SK-N-SH (cell line): ENCODE measurements at regions not wholly inside any gene's neighbourhood (a gene's known extent, or its start where the extent isn't known, plus 50 kb on each side); places are given as distances from the start of the nearest gene placed in this dataset.

ENCODE experiments used
- CTCF ChIA-PET: fragments of 300-600, 350-600 bp; formaldehyde crosslinking; extraction: SDS; loops from one replicate; lab custom pipeline; 2021; lab: Yijun Ruan, JAX
- POLR2A ChIA-PET: fragments of 350-600 bp; sonication (Branson Sonifier 250); formaldehyde crosslinking; extraction: SDS; loops from one replicate; lab custom pipeline; 2020; ENCODE audit warnings: antibody characterized with exemption, inconsistent platforms; lab: Yijun Ruan, JAX
- DNase-seq: peaks from one replicate; pipeline ENCODE4 v3.0.0; 2012
- H2AFZ ChIP-seq: fragments of 200-600 bp; sonication (generic); 2 replicates; pipeline ENCODE4 v1.8.1; 2016; ENCODE audit warnings: antibody characterized with exemption, mild to moderate bottlenecking, low read depth
- H3F3A ChIP-seq: fragments of 200-600 bp; sonication (generic); replicated peaks from 2 replicates; pipeline ENCODE3; 2016; ENCODE audit warnings: antibody characterized with exemption, mild to moderate bottlenecking; ENCODE audit not compliant: insufficient read depth
- H3K27ac ChIP-seq, 2 experiments: fragments of 200-500 bp in 1 of 2; fragments of 200-600 bp in 1 of 2; sonication (Bioruptor generic) in 1 of 2; sonication (generic), shearing (Covaris generic) in 1 of 2; 2 replicates each; pipeline versions ENCODE4 v1.5.1 to v1.6.1; 2014 to 2016; ENCODE audit warnings: low read depth in 2 of 2, inconsistent platforms in 1 of 2, low read length in 1 of 2, mild to moderate bottlenecking in 1 of 2, mixed read lengths in 1 of 2
- H3K27me3 ChIP-seq: fragments of 200-600 bp; sonication (generic), shearing (Covaris generic); 2 replicates; pipeline ENCODE4 v1.6.1; 2016; ENCODE audit warnings: mixed run types; ENCODE audit not compliant: insufficient read depth
- H3K36me3 ChIP-seq, 2 experiments: fragments of 200-500 bp in 1 of 2; fragments of 200-600 bp in 1 of 2; sonication (Bioruptor generic) in 1 of 2; sonication (generic) in 1 of 2; replicated peaks in 1 of 2; 2 replicates each; pipeline versions ENCODE3 to v1.5.1; 2014 to 2016; ENCODE audit warnings: low read length in 1 of 2, mild to moderate bottlenecking in 1 of 2; ENCODE audit not compliant: insufficient read depth in 2 of 2, control insufficient read depth in 1 of 2
- H3K4me1 ChIP-seq, 2 experiments: fragments of 200-500 bp in 1 of 2; fragments of 200-600 bp in 1 of 2; sonication (Bioruptor generic) in 1 of 2; sonication (generic), shearing (Covaris generic) in 1 of 2; 2 replicates each; pipeline versions ENCODE4 v1.5.1 to v1.6.1; 2014 to 2016; ENCODE audit warnings: low read depth in 1 of 2, low read length in 1 of 2, mixed run types in 1 of 2; ENCODE audit not compliant: insufficient read depth in 2 of 2, control insufficient read depth in 1 of 2
- H3K4me2 ChIP-seq: fragments of 200-600 bp; sonication (generic), shearing (Covaris generic); 2 replicates; pipeline ENCODE4 v1.6.1; 2017; ENCODE audit warnings: mixed run types
- H3K4me3 ChIP-seq, 2 experiments: fragments of 200-500 bp in 1 of 2; fragments of 200-600 bp in 1 of 2; sonication (Bioruptor generic) in 1 of 2; sonication (generic), shearing (Covaris generic) in 1 of 2; 2 replicates each; pipeline versions ENCODE4 v1.5.1 to v1.8.1; 2014 to 2016; ENCODE audit warnings: low read depth in 2 of 2, inconsistent platforms in 1 of 2, low read length in 1 of 2, mild to moderate bottlenecking in 1 of 2, mixed read lengths in 1 of 2, moderate library complexity in 1 of 2
- H3K79me2 ChIP-seq: fragments of 200-600 bp; sonication (generic); 2 replicates; pipeline ENCODE4 v1.8.1; 2017; ENCODE audit warnings: mild to moderate bottlenecking; ENCODE audit not compliant: insufficient read depth
- H3K9ac ChIP-seq: fragments of 200-600 bp; sonication (generic); 2 replicates; pipeline ENCODE4 v1.6.1; 2017; ENCODE audit warnings: mixed run types
- H3K9me2 ChIP-seq: fragments of 200-600 bp; sonication (generic); 2 replicates; pipeline ENCODE4 v1.6.1; 2017; ENCODE audit warnings: mixed run types
- H3K9me3 ChIP-seq: fragments of 200-600 bp; sonication (generic); 2 replicates; pipeline ENCODE4 v1.6.1; 2017; ENCODE audit warnings: mixed run types, mild to moderate bottlenecking, moderate library complexity
- H4K20me1 ChIP-seq: fragments of 200-600 bp; sonication (generic); 2 replicates; pipeline ENCODE4 v1.6.1; 2017; ENCODE audit warnings: mild to moderate bottlenecking, mixed run types; ENCODE audit not compliant: insufficient read depth
- CHD2 ChIP-seq: fragments of 150-350 bp; IDR thresholded peaks from 2 replicates; pipeline ENCODE4 v1.6.1; 2018; ENCODE audit warnings: low read length; ENCODE audit not compliant: partially characterized antibody
- CTCF ChIP-seq: fragments of 200-600 bp; sonication (generic); IDR thresholded peaks from 2 replicates; pipeline ENCODE4 v1.6.1; 2017; ENCODE audit warnings: antibody characterized with exemption, mild to moderate bottlenecking, moderate library complexity
- EP300 ChIP-seq, 2 experiments: IDR thresholded peaks; 2 replicates each; pipeline versions ENCODE4 v1.4.0 to v1.6.1; 2012; ENCODE audit warnings: borderline replicate concordance in 1 of 2, low read depth in 1 of 2, low read length in 1 of 2
- FOSL2 ChIP-seq: IDR thresholded peaks from 2 replicates; pipeline ENCODE4 v1.4.0; 2012; ENCODE audit warnings: low read depth, mild to moderate bottlenecking, moderate library complexity, borderline replicate concordance
- GABPA ChIP-seq: IDR thresholded peaks from 2 replicates; pipeline ENCODE4 v1.4.0; 2012; ENCODE audit warnings: low read depth, mild to moderate bottlenecking
- JUND ChIP-seq: IDR thresholded peaks from 2 replicates; pipeline ENCODE4 v1.4.0; 2012
- MEF2A ChIP-seq: IDR thresholded peaks from 2 replicates; pipeline ENCODE4 v1.4.0; 2012; ENCODE audit warnings: low read depth, borderline replicate concordance
- NFIC ChIP-seq: IDR thresholded peaks from 2 replicates; pipeline ENCODE4 v1.4.0; 2012; ENCODE audit warnings: borderline replicate concordance
- NRF1 ChIP-seq: IDR thresholded peaks from 2 replicates; pipeline ENCODE4 v1.6.1; 2012; ENCODE audit warnings: low read depth, mild to moderate bottlenecking, low read length
- PBX3 ChIP-seq: IDR thresholded peaks from 2 replicates; pipeline ENCODE4; 2012
- POLR2AphosphoS5 ChIP-seq: IDR thresholded peaks from 2 replicates; pipeline ENCODE4 v1.6.1; 2012; ENCODE audit warnings: low read depth, low read length
- SIN3A ChIP-seq: IDR thresholded peaks from 2 replicates; pipeline ENCODE4 v1.6.1; 2012; ENCODE audit warnings: low read depth, mild to moderate bottlenecking, low read length, moderate library complexity, borderline replicate concordance
- SMC3 ChIP-seq: IDR thresholded peaks from 2 replicates; pipeline ENCODE4 v1.6.1; 2012; ENCODE audit warnings: low read depth, low read length, improper control_type of control experiment
- TAF1 ChIP-seq: IDR thresholded peaks from 2 replicates; pipeline ENCODE4 v1.6.1; 2012; ENCODE audit warnings: low read depth, mild to moderate bottlenecking, low read length, moderate library complexity, borderline replicate concordance
- TEAD4 ChIP-seq: IDR thresholded peaks from 2 replicates; pipeline ENCODE4 v1.4.0; 2012; ENCODE audit warnings: mild to moderate bottlenecking, borderline replicate concordance; ENCODE audit not compliant: insufficient read depth
- USF2 ChIP-seq: fragments of 150-350 bp; IDR thresholded peaks from 2 replicates; pipeline ENCODE4 v1.6.1; 2017; ENCODE audit warnings: antibody characterized with exemption, low read length, low read depth, borderline replicate concordance
- ZBTB33 ChIP-seq: IDR thresholded peaks from 2 replicates; pipeline ENCODE4 v1.4.0; 2012; ENCODE audit warnings: low read depth, borderline replicate concordance
- WGBS: methylation state at CpG from one replicate; pipeline ENCODE4 v1.1.6; 2017; ENCODE audit warnings: low lambda C conversion rate; 5-methylcytosine and 5-hydroxymethylcytosine counted together

GRCh38 chr19:34834472-34835061, 61.6 kb upstream of the ZNF599 start:
- Histone ChIP-seq H3K27ac (no peak overlapping the region), H3K9me2 (no peaks in the 10 kb centered on the region), H4K20me1 (no peaks in the 10 kb centered on the region), H3K4me3 (no peak overlapping the region), H3K36me3 (no peaks in the 10 kb centered on the region), H2AFZ (no peak overlapping the region), H3K9ac (no peak overlapping the region), H3K4me2 (no peak overlapping the region), H3K27me3 (no peaks in the 10 kb centered on the region), H3K9me3 (no peaks in the 10 kb centered on the region), H3F3A (no peaks in the 10 kb centered on the region), H3K4me1 (peaks cover 0 to 35% of the 10 kb centered on the region in 2 experiments; a peak in 2 of 4 replicates), H3K79me2 (no peaks in the 10 kb centered on the region)
- TF ChIP-seq NFIC (no peak), CHD2 (no peak), ZBTB33 (no peak), CTCF (no peak), PBX3 (no peak), MEF2A (no peak), TEAD4 (no peak), EP300 (IDR thresholded peaks at IDR 0.05; ENCODE audit: borderline replicate concordance in 1 of 2, low read depth in 1 of 2, low read length in 1 of 2) (no peak), SMC3 (no peak), USF2 (no peak), TAF1 (no peak), NRF1 (no peak), POLR2AphosphoS5 (no peak), SIN3A (no peak), FOSL2 (no peak), JUND (no peak), GABPA (no peak)
- WGBS: 12% methylated on average over 7 of the region's 7 CpGs
- no peak for DNase-seq
- CTCF ChIA-PET: no interaction called here
- POLR2A ChIA-PET: no interaction called here
